Right lobe of liver (tissue), 6 donors: ENCODE measurements at regions not wholly inside any gene's neighbourhood (a gene's known extent, or its start where the extent isn't known, plus 50 kb on each side); places are given as distances from the start of the nearest gene placed in this dataset.

Source experiments
- ATAC-seq, 4 donors: fragments of 200-7000 bp; cut with Tn5 transposase; one replicate each; pipeline ENCODE4 v1.9.1; 2020; ENCODE audit warnings: mild to moderate bottlenecking in 4 of 4, moderate library complexity in 4 of 4
- DNase-seq, 3 donors: peaks; one replicate each; pipeline ENCODE4 v3.0.0-alpha.2; 2020
- H3K27ac ChIP-seq, 3 donors: fragments of 200-600 bp; one replicate each; pipeline ENCODE4 v1.8.0; 2022
- H3K27me3 ChIP-seq, 2 donors: fragments of 200-600 bp; one replicate each; pipeline ENCODE4 v1.8.0; 2022
- H3K36me3 ChIP-seq, 4 donors: fragments of 200-600 bp; sonication (generic) in 1 of 4; one replicate each; pipeline versions ENCODE4 v1.5.1 to v1.8.0; 2017 to 2022; ENCODE audit warnings: control low read depth in 1 of 4
- H3K4me1 ChIP-seq, 4 donors: fragments of 200-600 bp; sonication (generic) in 1 of 4; one replicate each; pipeline versions ENCODE4 v1.5.1 to v1.8.0; 2017 to 2022; ENCODE audit warnings: control low read depth in 1 of 4
- H3K4me3 ChIP-seq, 3 donors: fragments of 200-600 bp; one replicate each; pipeline ENCODE4 v1.8.0; 2022
- H3K9me3 ChIP-seq, 4 donors: fragments of 200-600 bp; sonication (generic) in 1 of 4; one replicate each; pipeline versions ENCODE4 v1.5.1 to v1.8.0; 2017 to 2022; ENCODE audit warnings: control low read depth in 1 of 4
- POLR2A ChIP-seq: fragments of 450-650 bp; IDR thresholded peaks from one replicate; pipeline ENCODE4 v1.6.1; 2017; ENCODE audit warnings: antibody characterized with exemption, mild to moderate bottlenecking
- WGBS: methylation state at CpG from one replicate; pipeline ENCODE4 v1.1.6; 2018; ENCODE audit warnings: low coverage, low lambda C conversion rate; ENCODE audit not compliant: insufficient coverage; ENCODE audit errors: missing lambda C conversion rate; 5-methylcytosine and 5-hydroxymethylcytosine counted together
- intact Hi-C, 2 donors: fragments of 100-400 bp; cut with DNase I; formaldehyde crosslinking; loops; one replicate each; pipeline versions ENCODE4 v1.11.2 to v1.14.1; 2022
- TF ChIP-seq, protein P1 (sequence below), 4 donors: fragments of 200-600 bp in 3 of 4; fragments of 450-650 bp in 1 of 4; IDR thresholded peaks; one replicate each; pipeline versions ENCODE4 v1.5.1 to v1.8.0; 2016 to 2022; ENCODE audit warnings: antibody characterized with exemption in 4 of 4, mild to moderate bottlenecking in 2 of 4
- donor health status: DM: no; HTN: yes; CAD: no.
- donor health status: DM: no; HTN: no; CAD: no.
- donor health status: DM: no; HTN: no; CAD: no.
- donor health status: DM: no; HTN: yes; CAD: no.
- donor health status: DM: no; HTN: yes; CAD: no.

DNA sequence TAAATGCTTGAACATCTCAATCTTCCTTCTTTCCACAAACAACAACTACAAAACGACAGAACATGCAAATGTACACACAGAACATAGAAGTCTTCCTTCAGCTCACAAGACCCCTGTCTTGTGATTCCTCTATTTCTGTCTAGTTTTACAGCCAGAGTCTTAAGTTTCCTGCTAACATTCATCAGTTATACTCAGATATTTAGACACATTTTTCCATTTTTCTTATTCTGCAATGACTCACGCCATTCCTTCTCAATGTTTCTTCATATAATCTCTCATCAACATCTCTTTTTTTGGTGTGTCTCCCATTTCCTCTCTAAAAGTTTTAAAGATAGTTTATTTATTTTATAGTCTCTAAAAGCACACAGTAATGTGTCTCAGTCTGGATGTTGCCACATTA lies 1872.9 kb upstream of the PCDH20 start:
- ATAC-seq: no peak
- no peaks in the 10 kb centered on the region for H3K36me3 ChIP-seq
- TF ChIP-seq, protein P1, sequence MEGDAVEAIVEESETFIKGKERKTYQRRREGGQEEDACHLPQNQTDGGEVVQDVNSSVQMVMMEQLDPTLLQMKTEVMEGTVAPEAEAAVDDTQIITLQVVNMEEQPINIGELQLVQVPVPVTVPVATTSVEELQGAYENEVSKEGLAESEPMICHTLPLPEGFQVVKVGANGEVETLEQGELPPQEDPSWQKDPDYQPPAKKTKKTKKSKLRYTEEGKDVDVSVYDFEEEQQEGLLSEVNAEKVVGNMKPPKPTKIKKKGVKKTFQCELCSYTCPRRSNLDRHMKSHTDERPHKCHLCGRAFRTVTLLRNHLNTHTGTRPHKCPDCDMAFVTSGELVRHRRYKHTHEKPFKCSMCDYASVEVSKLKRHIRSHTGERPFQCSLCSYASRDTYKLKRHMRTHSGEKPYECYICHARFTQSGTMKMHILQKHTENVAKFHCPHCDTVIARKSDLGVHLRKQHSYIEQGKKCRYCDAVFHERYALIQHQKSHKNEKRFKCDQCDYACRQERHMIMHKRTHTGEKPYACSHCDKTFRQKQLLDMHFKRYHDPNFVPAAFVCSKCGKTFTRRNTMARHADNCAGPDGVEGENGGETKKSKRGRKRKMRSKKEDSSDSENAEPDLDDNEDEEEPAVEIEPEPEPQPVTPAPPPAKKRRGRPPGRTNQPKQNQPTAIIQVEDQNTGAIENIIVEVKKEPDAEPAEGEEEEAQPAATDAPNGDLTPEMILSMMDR (IDR thresholded peaks at IDR 0.05): no peak
- no peak for TF ChIP-seq POLR2A
- H3K4me1 ChIP-seq: no peaks in the 10 kb centered on the region
- no peak overlapping the region for H3K27ac ChIP-seq
- no peak overlapping the region for H3K4me3 ChIP-seq
- H3K27me3 ChIP-seq: no peaks in the 10 kb centered on the region
- DNase-seq: no peak
- intact Hi-C loops: no loop called here
- no peaks in the 10 kb centered on the region for H3K9me3 ChIP-seq
- 33% methylated on average over 2 of the region's 2 CpGs for WGBS

DNA sequence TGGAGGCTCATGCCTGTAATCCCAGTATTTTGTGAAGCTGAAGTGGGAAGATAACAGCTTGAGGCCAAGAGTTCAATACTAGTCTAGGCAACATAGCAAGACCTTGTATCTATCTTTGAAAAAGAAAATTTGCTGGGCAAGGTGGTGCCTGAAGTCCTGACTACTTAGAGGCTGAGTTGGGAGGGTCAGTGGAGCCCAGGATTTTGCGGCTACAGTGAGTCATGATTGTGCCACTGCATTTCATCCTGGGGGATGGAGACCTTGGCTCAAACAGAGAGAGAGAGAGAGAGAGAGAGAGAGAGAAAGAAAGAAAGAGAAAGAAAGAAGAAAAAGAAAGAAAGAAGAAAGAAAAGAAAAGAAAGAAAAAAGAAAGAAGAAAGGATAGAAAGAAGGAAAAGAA lies 1872.3 kb upstream of the PCDH20 start:
- WGBS: 89% methylated on average over 1 of the region's 1 CpG
- Histone ChIP-seq H3K4me1 (no peaks in the 10 kb centered on the region), H3K27me3 (no peaks in the 10 kb centered on the region), H3K27ac (no peak overlapping the region), H3K36me3 (no peaks in the 10 kb centered on the region), H3K4me3 (no peak overlapping the region), H3K9me3 (no peaks in the 10 kb centered on the region)
- intact Hi-C loops: no loop called here
- TF ChIP-seq, protein P1 (IDR thresholded peaks at IDR 0.05): no peak
- no peak for TF ChIP-seq POLR2A
- DNase-seq: no peak
- no peak for ATAC-seq

DNA sequence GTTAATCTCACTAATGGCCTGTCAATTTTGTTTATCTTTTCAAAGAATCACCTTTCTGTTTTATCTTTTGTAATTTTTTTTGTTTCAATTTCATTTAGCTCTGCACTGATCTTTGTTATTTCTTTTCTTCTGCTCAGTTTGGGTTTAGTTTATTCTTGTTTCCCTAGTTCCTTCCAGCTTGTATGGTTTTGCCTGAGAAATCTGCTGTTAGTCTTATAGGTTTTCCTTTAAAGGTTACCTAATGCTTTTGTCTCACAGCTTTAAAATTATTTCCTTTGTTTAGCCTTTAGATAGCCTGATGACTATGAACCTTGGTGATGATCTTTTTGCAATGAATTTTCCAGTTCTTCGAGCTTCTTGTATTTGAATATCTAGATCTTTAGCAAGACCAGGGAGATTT lies 1869.8 kb upstream of the PCDH20 start:
- intact Hi-C loops: no loop called here
- WGBS: 38% methylated on average over 1 of the region's 1 CpG
- no peaks in the 10 kb centered on the region for H3K9me3 ChIP-seq
- no peak overlapping the region for H3K4me3 ChIP-seq
- DNase-seq (no peak), ATAC-seq (no peak)
- no peaks in the 10 kb centered on the region for H3K36me3 ChIP-seq
- no peaks in the 10 kb centered on the region for H3K27me3 ChIP-seq
- H3K4me1 ChIP-seq: no peaks in the 10 kb centered on the region
- no peak for TF ChIP-seq POLR2A
- TF ChIP-seq, protein P1 (IDR thresholded peaks at IDR 0.05): no peak
- no peak overlapping the region for H3K27ac ChIP-seq

DNA sequence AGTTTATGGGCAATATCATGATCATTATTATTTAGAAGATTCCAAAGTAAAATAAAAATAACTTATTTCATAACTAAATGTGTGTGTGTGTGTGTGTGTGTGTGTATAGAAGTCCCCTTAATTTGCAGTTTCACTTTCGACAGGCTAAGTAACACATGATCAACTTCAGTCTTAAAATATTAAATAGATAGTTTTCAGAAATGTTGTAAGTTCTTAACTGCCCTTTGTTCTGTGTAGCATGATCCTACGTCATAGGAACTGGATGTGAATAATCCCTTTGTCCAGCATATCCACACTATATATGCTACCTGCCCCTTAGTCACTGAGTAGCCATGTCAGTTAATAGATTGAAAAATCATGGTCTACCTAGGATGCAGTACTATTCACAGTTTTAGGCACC lies 1863.5 kb upstream of the PCDH20 start:
- ATAC-seq (no peak), DNase-seq (no peak)
- Histone ChIP-seq H3K4me3 (no peak overlapping the region), H3K4me1 (no peaks in the 10 kb centered on the region), H3K9me3 (no peaks in the 10 kb centered on the region), H3K27me3 (no peaks in the 10 kb centered on the region), H3K36me3 (no peaks in the 10 kb centered on the region), H3K27ac (no peak overlapping the region)
- intact Hi-C loops: no loop called here
- 50% methylated on average over 2 of the region's 2 CpGs for WGBS
- TF ChIP-seq, protein P1 (IDR thresholded peaks at IDR 0.05): no peak
- TF ChIP-seq POLR2A: no peak

DNA sequence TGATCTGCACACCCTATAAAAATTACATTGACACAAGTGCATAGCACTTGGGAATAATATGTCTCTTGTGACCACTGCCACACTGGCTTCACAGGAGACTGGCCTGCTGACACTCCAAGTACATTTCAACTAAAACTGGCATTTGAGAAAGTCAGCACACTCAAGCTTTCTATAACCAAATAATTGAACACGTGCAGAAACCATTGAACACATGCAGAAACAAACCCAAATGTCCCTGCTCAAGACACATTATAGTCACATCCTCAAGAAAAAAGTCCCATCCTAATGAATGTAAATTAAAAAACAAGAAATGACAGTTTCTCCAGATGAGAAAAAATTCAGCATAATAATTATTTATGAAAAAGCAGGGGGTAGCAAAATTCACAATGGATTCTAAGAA lies 1859.1 kb upstream of the PCDH20 start:
- no peaks in the 10 kb centered on the region for H3K27me3 ChIP-seq
- intact Hi-C loops: no loop called here
- no peak for DNase-seq
- H3K9me3 ChIP-seq: no peaks in the 10 kb centered on the region
- H3K4me3 ChIP-seq: no peak overlapping the region
- no peaks in the 10 kb centered on the region for H3K36me3 ChIP-seq
- 39% methylated on average over 1 of the region's 1 CpG for WGBS
- no peak overlapping the region for H3K27ac ChIP-seq
- no peak for TF ChIP-seq POLR2A
- TF ChIP-seq, protein P1 (IDR thresholded peaks at IDR 0.05): no peak
- no peaks in the 10 kb centered on the region for H3K4me1 ChIP-seq
- ATAC-seq: no peak
